Urinary bladder (tissue), 3 donors: ENCODE measurements at regions not wholly inside any gene's neighbourhood (a gene's known extent, or its start where the extent isn't known, plus 50 kb on each side); places are given as distances from the start of the nearest gene placed in this dataset.

Experiments
- DNase-seq: peaks from one replicate; pipeline ENCODE4 v3.0.0-alpha.2; 2015; ENCODE audit errors: extremely low spot score
- H3K27ac ChIP-seq: one replicate; pipeline ENCODE4 v1.5.1; 2013; ENCODE audit warnings: low read depth, mild to moderate bottlenecking, moderate library complexity
- H3K36me3 ChIP-seq: one replicate; pipeline ENCODE4 v1.6.1; 2013; ENCODE audit warnings: mild to moderate bottlenecking, moderate library complexity; ENCODE audit not compliant: insufficient read depth
- H3K4me1 ChIP-seq: one replicate; pipeline ENCODE4 v1.6.1; 2013; ENCODE audit warnings: mild to moderate bottlenecking, moderate library complexity; ENCODE audit not compliant: insufficient read depth
- H3K4me3 ChIP-seq: one replicate; pipeline ENCODE4 v1.5.1; 2013; ENCODE audit warnings: low read depth, low read length
- WGBS: extraction: QIAGEN DNeasy Blood & Tissue Kit; methylation state at CpG from one replicate; pipeline ENCODE4 v1.1.7; 2013; 5-methylcytosine and 5-hydroxymethylcytosine counted together
- donor health status: healthy with polysubstance abuse.
- donor health status: healthy.

- Histone ChIP-seq H3K4me1 (no peaks in the 10 kb centered on the region), H3K4me3 (no peak overlapping the region), H3K27ac (no peak overlapping the region), H3K36me3 (no peaks in the 10 kb centered on the region)
- 65% methylated on average over 3 of the region's 3 CpGs for WGBS
- no peak for DNase-seq
Measured at GRCh38 chr2:6630209-6630608, 235.5 kb downstream of the CMPK2 start.

GRCh38 chr2:6635296-6635695, 230.4 kb downstream of the CMPK2 start:
- no peak overlapping the region for H3K27ac ChIP-seq
- 37% methylated on average over 1 of the region's 1 CpG for WGBS

GRCh38 chr2:6637330-6637729, 228.4 kb downstream of the CMPK2 start:
- no peaks in the 10 kb centered on the region for H3K4me1 ChIP-seq
- no peak overlapping the region for H3K4me3 ChIP-seq
- H3K36me3 ChIP-seq = no peaks in the 10 kb centered on the region
- no peak for DNase-seq
- H3K27ac ChIP-seq = no peak overlapping the region
- 41% methylated on average over 2 of the region's 2 CpGs for WGBS

More at GRCh38 chr2:6635296-6635695, 230.4 kb downstream of the CMPK2 start:
- Histone ChIP-seq H3K4me1 (no peaks in the 10 kb centered on the region), H3K4me3 (no peak overlapping the region), H3K36me3 (no peaks in the 10 kb centered on the region)
- no peak for DNase-seq

- Histone ChIP-seq H3K36me3 (no peaks in the 10 kb centered on the region), H3K27ac (no peak overlapping the region), H3K4me1 (no peaks in the 10 kb centered on the region), H3K4me3 (no peak overlapping the region)
- 62% methylated on average over 3 of the region's 3 CpGs for WGBS
- no peak for DNase-seq
Measured at GRCh38 chr2:6639929-6640620, 225.6 kb downstream of the CMPK2 start.

GRCh38 chr2:6640621-6641015, 225.1 kb downstream of the CMPK2 start:
- no peak overlapping the region for H3K4me3 ChIP-seq
- H3K4me1 ChIP-seq = no peaks in the 10 kb centered on the region
- 81% methylated on average over 1 of the region's 1 CpG for WGBS
- DNase-seq = no peak
- H3K36me3 ChIP-seq = no peaks in the 10 kb centered on the region
- no peak overlapping the region for H3K27ac ChIP-seq

- DNase-seq = no peak
- H3K27ac ChIP-seq = no peak overlapping the region
- H3K4me1 ChIP-seq = no peaks in the 10 kb centered on the region
- no peaks in the 10 kb centered on the region for H3K36me3 ChIP-seq
- WGBS = 83% methylated on average over 1 of the region's 1 CpG
- no peak overlapping the region for H3K4me3 ChIP-seq
Measured at GRCh38 chr2:6641956-6642355, 223.8 kb downstream of the CMPK2 start.

GRCh38 chr2:6644261-6644660, 221.4 kb downstream of the CMPK2 start:
- H3K4me3 ChIP-seq = no peak overlapping the region
- no peak for DNase-seq
- H3K36me3 ChIP-seq = no peaks in the 10 kb centered on the region
- no peak overlapping the region for H3K27ac ChIP-seq
- WGBS = 62% methylated on average over 2 of the region's 2 CpGs
- no peaks in the 10 kb centered on the region for H3K4me1 ChIP-seq

- Histone ChIP-seq H3K27ac (no peak overlapping the region), H3K4me1 (no peaks in the 10 kb centered on the region), H3K4me3 (no peak overlapping the region), H3K36me3 (no peaks in the 10 kb centered on the region)
- WGBS = 92% methylated on average over 1 of the region's 1 CpG
- DNase-seq = no peak
Measured at GRCh38 chr2:6645004-6645403, 220.7 kb downstream of the CMPK2 start.

- 100% methylated on average over 1 of the region's 1 CpG for WGBS
- no peaks in the 10 kb centered on the region for H3K4me1 ChIP-seq
- H3K36me3 ChIP-seq = no peaks in the 10 kb centered on the region
- H3K4me3 ChIP-seq = no peak overlapping the region
- no peak for DNase-seq
- H3K27ac ChIP-seq = no peak overlapping the region
Measured at GRCh38 chr2:6645672-6646071, 220.0 kb downstream of the CMPK2 start.

- 41% methylated on average over 6 of the region's 6 CpGs for WGBS
- Histone ChIP-seq H3K27ac (no peak overlapping the region), H3K4me3 (no peak overlapping the region), H3K4me1 (no peaks in the 10 kb centered on the region), H3K36me3 (no peaks in the 10 kb centered on the region)
- peak; percentile 49 for DNase-seq
Measured at GRCh38 chr2:6647046-6647445, 218.7 kb downstream of the CMPK2 start.

- 62% methylated on average over 6 of the region's 6 CpGs for WGBS
- DNase-seq = no peak
- H3K36me3 ChIP-seq = no peaks in the 10 kb centered on the region
Measured at GRCh38 chr2:6648596-6649247, 217.0 kb downstream of the CMPK2 start.

GRCh38 chr2:6650311-6650710, 215.4 kb downstream of the CMPK2 start:
- no peak for DNase-seq
- H3K4me3 ChIP-seq = no peak overlapping the region
- no peaks in the 10 kb centered on the region for H3K4me1 ChIP-seq
- no peaks in the 10 kb centered on the region for H3K36me3 ChIP-seq
- 85% methylated on average over 5 of the region's 5 CpGs for WGBS
- H3K27ac ChIP-seq = no peak overlapping the region

More at GRCh38 chr2:6648596-6649247, 217.0 kb downstream of the CMPK2 start:
- Histone ChIP-seq H3K4me1 (no peaks in the 10 kb centered on the region), H3K4me3 (no peak overlapping the region), H3K27ac (no peak overlapping the region)

- no peaks in the 10 kb centered on the region for H3K36me3 ChIP-seq
- DNase-seq = no peak
- H3K4me1 ChIP-seq = no peaks in the 10 kb centered on the region
- H3K27ac ChIP-seq = no peak overlapping the region
- no peak overlapping the region for H3K4me3 ChIP-seq
- WGBS = 79% methylated on average over 2 of the region's 2 CpGs
Measured at GRCh38 chr2:6652251-6652650, 213.5 kb downstream of the CMPK2 start.

GRCh38 chr2:6653281-6653750, 212.4 kb downstream of the CMPK2 start:
- no peak for DNase-seq
- H3K4me3 ChIP-seq = no peak overlapping the region
- H3K36me3 ChIP-seq = no peaks in the 10 kb centered on the region
- WGBS = 65% methylated on average over 7 of the region's 7 CpGs
- no peak overlapping the region for H3K27ac ChIP-seq
- H3K4me1 ChIP-seq = no peaks in the 10 kb centered on the region
